Common myeloid progenitor, CD34-positive (primary cell): ENCODE measurements at regions not wholly inside any gene's neighbourhood (a gene's known extent, or its start where the extent isn't known, plus 50 kb on each side); places are given as distances from the start of the nearest gene placed in this dataset.

Experiments
- CTCF ChIA-PET: fragments of 350-600 bp; sonication (Branson Sonifier 250); formaldehyde crosslinking; loops from one replicate; lab custom pipeline; 2021; ENCODE audit warnings: antibody characterized with exemption; lab: Charles Lee
- POLR2A ChIA-PET: fragments of 350-600 bp; sonication (Branson Sonifier 250); formaldehyde crosslinking; loops from one replicate; lab custom pipeline; 2021; ENCODE audit warnings: antibody characterized with exemption; lab: Charles Lee
- DNase-seq, 3 donors: peaks; one replicate each; pipeline versions ENCODE4 v3.0.0 to v3.0.0-alpha.2; 2013
- H3K27ac ChIP-seq, 2 experiments: 1 replicate in 1 of 2; 2 replicates in 1 of 2; pipeline ENCODE4 v1.7.0; 2013; ENCODE audit warnings: inconsistent platforms in 2 of 2, low read length in 2 of 2, mild to moderate bottlenecking in 2 of 2, low read depth in 1 of 2, moderate library complexity in 1 of 2; ENCODE audit not compliant: severe bottlenecking in 2 of 2, insufficient read depth in 1 of 2, poor library complexity in 1 of 2
- H3K27me3 ChIP-seq, 5 experiments: replicated peaks in 2 of 5; 1 replicate in 3 of 5; 2 replicates in 2 of 5; pipeline versions ENCODE4 v1.6.1 to v1.7.0; 2013; ENCODE audit warnings: low read length in 4 of 5, mild to moderate bottlenecking in 2 of 5, moderate library complexity in 2 of 5, inconsistent platforms in 1 of 5; ENCODE audit not compliant: insufficient read depth in 5 of 5, control insufficient read depth in 4 of 5
- H3K36me3 ChIP-seq, 4 experiments: 1 replicate in 2 of 4; 2 replicates in 2 of 4; pipeline versions ENCODE4 v1.6.1 to v1.7.0; 2013; ENCODE audit warnings: low read length in 3 of 4, control low read depth in 1 of 4, mild to moderate bottlenecking in 1 of 4; ENCODE audit not compliant: control insufficient read depth in 4 of 4, insufficient read depth in 4 of 4
- H3K4me1 ChIP-seq, 4 experiments: 1 replicate in 3 of 4; 2 replicates in 1 of 4; pipeline versions ENCODE4 v1.6.1 to v1.7.1; 2013; ENCODE audit warnings: low read length in 3 of 4, mild to moderate bottlenecking in 3 of 4, control low read depth in 1 of 4, inconsistent platforms in 1 of 4, moderate library complexity in 1 of 4; ENCODE audit not compliant: control insufficient read depth in 4 of 4, insufficient read depth in 4 of 4; ENCODE audit errors: control extremely low read depth in 1 of 4
- H3K4me3 ChIP-seq, 7 experiments: 1 replicate in 4 of 7; 2 replicates in 3 of 7; pipeline versions ENCODE4 v1.5.1 to v1.7.0; 2013; ENCODE audit warnings: mild to moderate bottlenecking in 7 of 7, low read length in 6 of 7, moderate library complexity in 6 of 7, inconsistent platforms in 2 of 7, low read depth in 2 of 7, control low read depth in 1 of 7; ENCODE audit not compliant: insufficient read depth in 4 of 7, control insufficient read depth in 1 of 7; ENCODE audit errors: extremely low read depth in 1 of 7
- H3K9me3 ChIP-seq, 5 experiments: 1 replicate in 4 of 5; 2 replicates in 1 of 5; pipeline versions ENCODE4 v1.6.1 to v1.7.1; 2013; ENCODE audit warnings: low read length in 4 of 5, mild to moderate bottlenecking in 2 of 5, inconsistent platforms in 1 of 5, low read depth in 1 of 5, moderate library complexity in 1 of 5; ENCODE audit not compliant: control insufficient read depth in 4 of 5, insufficient read depth in 2 of 5; ENCODE audit errors: control extremely low read depth in 1 of 5
- WGBS: methylation state at CpG from one replicate; pipeline ENCODE4 v1.1.5; 2013; ENCODE audit not compliant: insufficient coverage; 5-methylcytosine and 5-hydroxymethylcytosine counted together

- H3K9me3 ChIP-seq = no peaks in the 10 kb centered on the region
- no peak overlapping the region for H3K4me3 ChIP-seq
- POLR2A ChIA-PET = no interaction called here
- H3K36me3 ChIP-seq = no peaks in the 10 kb centered on the region
- H3K27ac ChIP-seq = no peak overlapping the region
- H3K4me1 ChIP-seq = no peaks in the 10 kb centered on the region
- CTCF ChIA-PET = interaction anchor here (0.6 kb wide), 1 partner anchor 1400 kb away, joined by 3 read pairs; no protein-coding TSS in a partner anchor
- H3K27me3 ChIP-seq = peaks cover 0 to 21% (median 7%) of the 10 kb centered on the region in 5 experiments
- 79% methylated on average over 5 of the region's 6 CpGs for WGBS
- DNase-seq = no peak
These were observed 146.7 kb upstream of the L3MBTL4 start for GRCh38 chr18:6561420-6561861.

- Histone ChIP-seq H3K4me1 (no peaks in the 10 kb centered on the region), H3K27ac (no peak overlapping the region), H3K27me3 (peaks cover 0 to 19% (median 6%) of the 10 kb centered on the region in 5 experiments), H3K9me3 (no peaks in the 10 kb centered on the region), H3K36me3 (no peaks in the 10 kb centered on the region), H3K4me3 (no peak overlapping the region)
- no peak for DNase-seq
- ChIA-PET CTCF (interaction anchor here (0.6 kb wide), 1 partner anchor 1400 kb away, joined by 3 read pairs; no protein-coding TSS in a partner anchor), POLR2A (no interaction called here)
- 94% methylated on average over 6 of the region's 8 CpGs for WGBS
These were observed 147.2 kb upstream of the L3MBTL4 start for GRCh38 chr18:6561862-6562291.

DNA sequence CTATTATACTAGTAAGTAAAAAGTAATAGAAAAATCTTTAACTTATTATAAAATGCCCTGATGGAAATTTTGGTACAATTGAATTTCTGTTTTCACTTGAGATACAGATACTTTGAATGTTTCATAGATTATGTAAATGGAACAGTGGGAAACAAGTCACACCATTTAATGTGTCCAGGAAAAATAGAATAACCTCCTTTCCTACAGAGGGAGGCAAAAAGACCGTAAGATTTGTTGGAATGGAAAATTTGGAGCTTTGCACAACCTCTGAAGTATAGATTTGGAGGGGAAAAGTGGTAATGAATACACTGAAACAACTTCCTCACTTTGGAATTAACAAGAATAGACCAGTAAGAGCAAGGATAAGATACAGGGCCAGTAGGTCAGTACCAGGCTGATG is 149.2 kb upstream of the L3MBTL4 start:
- Histone ChIP-seq H3K36me3 (no peaks in the 10 kb centered on the region), H3K27ac (no peak overlapping the region), H3K27me3 (peaks cover 0 to 1% (median 0%) of the 10 kb centered on the region in 5 experiments), H3K9me3 (no peaks in the 10 kb centered on the region), H3K4me1 (no peaks in the 10 kb centered on the region), H3K4me3 (no peak overlapping the region)
- ChIA-PET CTCF (no interaction called here), POLR2A (no interaction called here)
- DNase-seq = no peak
- no CpG with 5 or more reads among the region's 1 CpG for WGBS

DNA sequence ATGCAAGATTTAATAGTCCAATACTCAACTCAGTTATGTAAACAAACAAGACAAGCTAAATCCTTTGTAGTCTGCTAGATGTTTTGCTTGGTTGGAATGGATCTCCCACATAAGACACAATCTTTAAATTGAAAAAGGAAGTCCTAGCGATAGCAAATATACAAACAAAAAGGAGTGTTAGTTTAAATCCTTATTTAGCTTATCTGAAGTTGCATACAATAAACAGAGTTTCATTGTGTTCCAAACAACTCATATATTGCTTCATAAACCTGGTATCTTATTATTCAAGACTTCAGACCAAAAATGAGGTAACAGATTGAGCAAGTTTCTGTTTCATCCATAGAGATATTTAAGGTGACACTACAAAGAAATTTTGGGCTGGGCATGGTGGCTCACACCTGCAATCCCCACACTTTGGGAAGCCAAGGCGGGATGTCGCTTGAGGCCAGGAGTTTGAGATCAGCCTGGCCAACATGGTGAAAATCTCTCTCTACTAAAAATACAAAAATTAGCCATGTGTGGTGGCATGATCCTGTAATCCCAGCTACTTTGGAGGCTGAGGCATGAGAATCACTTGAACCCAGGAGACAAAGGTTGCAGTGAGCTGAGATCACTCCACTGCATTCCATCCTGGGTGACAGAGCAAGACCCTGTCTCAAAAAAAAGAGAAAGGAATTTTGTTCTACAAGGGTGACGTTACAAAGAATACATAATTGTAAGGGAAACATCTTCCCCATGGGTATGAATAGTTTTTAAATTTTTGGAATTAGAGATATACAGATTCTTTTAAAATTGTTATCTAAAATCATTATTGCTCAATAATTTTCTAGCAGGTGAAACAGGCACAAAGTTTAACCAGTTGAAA is 150.5 kb upstream of the L3MBTL4 start:
- WGBS = 83% methylated on average over 1 of the region's 4 CpGs
- Histone ChIP-seq H3K27ac (no peak overlapping the region), H3K9me3 (no peaks in the 10 kb centered on the region), H3K36me3 (no peaks in the 10 kb centered on the region), H3K4me1 (no peaks in the 10 kb centered on the region), H3K4me3 (no peak overlapping the region), H3K27me3 (peaks cover 0 to 4% (median 0%) of the 10 kb centered on the region in 5 experiments)
- no peak for DNase-seq
- ChIA-PET POLR2A (no interaction called here), CTCF (no interaction called here)

- Histone ChIP-seq H3K36me3 (no peaks in the 10 kb centered on the region), H3K27ac (no peak overlapping the region), H3K27me3 (peaks cover 0 to 5% (median 0%) of the 10 kb centered on the region in 5 experiments), H3K9me3 (no peaks in the 10 kb centered on the region), H3K4me3 (no peak overlapping the region), H3K4me1 (no peaks in the 10 kb centered on the region)
- DNase-seq = no peak
- CTCF ChIA-PET = no interaction called here
- 83% methylated on average over 1 of the region's 2 CpGs for WGBS
- POLR2A ChIA-PET = no interaction called here
These were observed 151.0 kb upstream of the L3MBTL4 start for GRCh38 chr18:6565815-6566081.

GRCh38 chr18:6566338-6566911 is 151.7 kb upstream of the L3MBTL4 start:
- no peak overlapping the region for H3K27ac ChIP-seq
- no peaks in the 10 kb centered on the region for H3K36me3 ChIP-seq
- peaks cover 0 to 5% (median 0%) of the 10 kb centered on the region in 5 experiments for H3K27me3 ChIP-seq
- H3K4me3 ChIP-seq = no peak overlapping the region
- WGBS = 75% methylated on average over 2 of the region's 3 CpGs
- POLR2A ChIA-PET = no interaction called here
- H3K4me1 ChIP-seq = no peaks in the 10 kb centered on the region
- CTCF ChIA-PET = no interaction called here
- no peak for DNase-seq
- H3K9me3 ChIP-seq = no peaks in the 10 kb centered on the region

DNA sequence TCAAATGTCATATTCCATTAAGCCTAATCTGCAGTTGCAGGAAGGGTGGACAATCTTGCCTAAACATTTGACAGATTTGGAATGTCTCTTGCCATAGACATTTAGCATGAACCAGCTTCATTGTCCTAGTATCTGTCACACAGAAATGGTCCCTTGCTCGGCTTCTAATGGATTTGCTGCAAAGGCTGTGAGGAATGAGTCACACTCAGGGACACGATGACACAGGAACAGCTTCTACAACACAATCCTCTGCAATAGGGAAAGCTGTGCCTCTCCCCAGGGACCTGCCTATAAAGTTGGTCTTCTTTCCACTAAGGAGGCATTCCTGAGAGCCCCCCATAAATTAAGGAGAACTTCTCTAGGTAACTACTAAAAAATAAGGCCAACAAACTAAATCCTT is 155.1 kb upstream of the L3MBTL4 start:
- Histone ChIP-seq H3K36me3 (no peaks in the 10 kb centered on the region), H3K4me1 (no peaks in the 10 kb centered on the region), H3K27me3 (peaks cover 0 to 3% (median 0%) of the 10 kb centered on the region in 5 experiments), H3K9me3 (no peaks in the 10 kb centered on the region), H3K27ac (no peak overlapping the region), H3K4me3 (no peak overlapping the region)
- 57% methylated on average over 1 of the region's 2 CpGs for WGBS
- CTCF ChIA-PET = no interaction called here
- DNase-seq = no peak
- POLR2A ChIA-PET = no interaction called here
